Psoas muscle (tissue), 7 donors: ENCODE measurements at regions not wholly inside any gene's neighbourhood (a gene's known extent, or its start where the extent isn't known, plus 50 kb on each side); places are given as distances from the start of the nearest gene placed in this dataset.

ENCODE experiments used
- ATAC-seq, 4 donors: fragments of 200-7000 bp; cut with Tn5 transposase; one replicate each; pipeline ENCODE4 v1.9.1; 2020; ENCODE audit warnings: moderate library complexity in 3 of 4, mild to moderate bottlenecking in 2 of 4
- DNase-seq, 2 donors: peaks; one replicate each; pipeline ENCODE4 v3.0.0-alpha.2; 2020
- H3K27ac ChIP-seq: fragments of 200-600 bp; one replicate; pipeline ENCODE4 v1.8.0; 2022
- H3K27me3 ChIP-seq, 3 donors: fragments of 200-600 bp in 1 of 3; one replicate each; pipeline versions ENCODE4 v1.6.1 to v1.8.0; 2013 to 2022; ENCODE audit warnings: low read length in 2 of 3, mild to moderate bottlenecking in 2 of 3, moderate library complexity in 1 of 3; ENCODE audit not compliant: insufficient read depth in 3 of 3
- H3K36me3 ChIP-seq, 2 donors: fragments of 200-600 bp in 1 of 2; one replicate each; pipeline versions ENCODE4 v1.6.1 to v1.8.0; 2013 to 2022; ENCODE audit warnings: low read depth in 1 of 2, mild to moderate bottlenecking in 1 of 2, moderate library complexity in 1 of 2; ENCODE audit not compliant: insufficient read depth in 1 of 2
- H3K4me1 ChIP-seq: fragments of 200-600 bp; one replicate; pipeline ENCODE4 v1.8.0; 2022
- H3K4me3 ChIP-seq: fragments of 200-600 bp; one replicate; pipeline ENCODE4 v1.8.0; 2022; ENCODE audit warnings: mild to moderate bottlenecking
- H3K9me3 ChIP-seq: fragments of 200-600 bp; one replicate; pipeline ENCODE4 v1.8.0; 2022
- WGBS, 3 donors: extraction: QIAGEN DNeasy Blood & Tissue Kit; methylation state at CpG; one replicate each; pipeline versions ENCODE4 v1.1.6 to v1.1.7; 2013; 5-methylcytosine and 5-hydroxymethylcytosine counted together
- intact Hi-C, 2 donors: fragments of 100-400 bp; cut with DNase I; formaldehyde crosslinking; loops; one replicate each; pipeline versions ENCODE4 v1.11.0 to v1.14.2; 2022
- TF ChIP-seq, protein P1 (sequence below): fragments of 200-600 bp; IDR thresholded peaks from one replicate; pipeline ENCODE4 v1.8.0; 2022; ENCODE audit warnings: antibody characterized with exemption
- donor health status: healthy with polysubstance abuse.
- donor health status: DM: no; HTN: no; CAD: no; lungs with moderate emphysema.
- donor health status: Bipolar disorder and iron deficiency.
- donor health status: healthy.
- donor health status: DM: yes; HTN: yes; CAD: no.
- donor health status: DM: no; HTN: no; CAD: no.
- donor health status: DM: yes; HTN: yes; CAD: no.

DNA sequence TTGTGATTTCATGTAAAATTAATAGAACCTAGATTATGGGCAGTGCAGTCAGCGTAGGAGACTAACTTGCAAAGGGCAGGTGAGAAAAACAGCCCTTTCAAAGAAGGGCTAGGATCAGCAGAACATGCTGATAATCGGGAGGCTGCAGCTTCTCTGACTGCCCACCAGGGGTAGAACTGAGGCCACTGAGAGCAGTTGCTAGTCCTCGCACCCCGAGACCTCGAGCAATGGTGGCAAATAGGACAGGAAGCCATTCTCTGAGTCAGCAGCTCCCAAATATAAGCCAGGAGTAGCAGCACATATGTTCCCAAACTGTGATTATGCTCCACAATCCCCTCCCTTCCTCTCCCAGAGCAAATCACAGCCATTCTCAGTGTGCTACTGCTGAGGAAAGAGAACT lies 186.5 kb downstream of the MSL3 start:
- ATAC-seq (no peak), DNase-seq (no peak)
- intact Hi-C loops = no loop called here
- 23 to 30% (median 27%) methylated on average over 5 of the region's 5 CpGs for WGBS, 3 donors
- no peaks in the 10 kb centered on the region for H3K4me1 ChIP-seq
- H3K27me3 ChIP-seq = no peaks in the 10 kb centered on the region
- TF ChIP-seq, protein P1, sequence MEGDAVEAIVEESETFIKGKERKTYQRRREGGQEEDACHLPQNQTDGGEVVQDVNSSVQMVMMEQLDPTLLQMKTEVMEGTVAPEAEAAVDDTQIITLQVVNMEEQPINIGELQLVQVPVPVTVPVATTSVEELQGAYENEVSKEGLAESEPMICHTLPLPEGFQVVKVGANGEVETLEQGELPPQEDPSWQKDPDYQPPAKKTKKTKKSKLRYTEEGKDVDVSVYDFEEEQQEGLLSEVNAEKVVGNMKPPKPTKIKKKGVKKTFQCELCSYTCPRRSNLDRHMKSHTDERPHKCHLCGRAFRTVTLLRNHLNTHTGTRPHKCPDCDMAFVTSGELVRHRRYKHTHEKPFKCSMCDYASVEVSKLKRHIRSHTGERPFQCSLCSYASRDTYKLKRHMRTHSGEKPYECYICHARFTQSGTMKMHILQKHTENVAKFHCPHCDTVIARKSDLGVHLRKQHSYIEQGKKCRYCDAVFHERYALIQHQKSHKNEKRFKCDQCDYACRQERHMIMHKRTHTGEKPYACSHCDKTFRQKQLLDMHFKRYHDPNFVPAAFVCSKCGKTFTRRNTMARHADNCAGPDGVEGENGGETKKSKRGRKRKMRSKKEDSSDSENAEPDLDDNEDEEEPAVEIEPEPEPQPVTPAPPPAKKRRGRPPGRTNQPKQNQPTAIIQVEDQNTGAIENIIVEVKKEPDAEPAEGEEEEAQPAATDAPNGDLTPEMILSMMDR = no peak
- H3K36me3 ChIP-seq = no peaks in the 10 kb centered on the region
- no peak overlapping the region for H3K27ac ChIP-seq
- H3K4me3 ChIP-seq = no peak overlapping the region
- peaks cover 4% of the 10 kb centered on the region for H3K9me3 ChIP-seq

DNA sequence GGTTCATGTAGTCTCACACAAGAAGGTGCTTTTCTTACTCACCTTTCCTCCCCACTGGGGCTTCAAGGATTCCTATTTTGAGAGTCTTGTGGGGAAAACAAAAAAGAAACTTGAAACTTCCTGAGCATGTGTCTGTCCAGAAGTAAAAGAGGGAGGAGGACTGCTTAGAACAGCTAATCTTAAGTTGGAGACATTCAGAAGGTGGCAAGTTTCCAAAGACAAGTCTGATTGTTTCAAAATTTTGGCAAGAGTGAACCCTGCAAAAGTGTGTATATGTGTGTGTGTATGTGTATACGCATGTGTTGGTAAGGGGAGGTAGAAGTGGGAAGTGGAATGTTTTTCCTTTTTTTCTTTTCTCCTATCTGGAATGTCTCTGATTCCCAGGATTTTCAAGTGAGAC lies 189.0 kb upstream of the FRMPD4 start:
- no peaks in the 10 kb centered on the region for H3K4me1 ChIP-seq
- H3K4me3 ChIP-seq = no peak overlapping the region
- intact Hi-C loops = no loop called here
- WGBS, 3 donors = 60 to 93% (median 76%) methylated on average over 1 of the region's 1 CpG
- no peak overlapping the region for H3K27ac ChIP-seq
- no peak for ATAC-seq
- DNase-seq = no peak
- no peaks in the 10 kb centered on the region for H3K9me3 ChIP-seq
- no peaks in the 10 kb centered on the region for H3K27me3 ChIP-seq
- TF ChIP-seq, protein P1 = no peak
- H3K36me3 ChIP-seq = no peaks in the 10 kb centered on the region

DNA sequence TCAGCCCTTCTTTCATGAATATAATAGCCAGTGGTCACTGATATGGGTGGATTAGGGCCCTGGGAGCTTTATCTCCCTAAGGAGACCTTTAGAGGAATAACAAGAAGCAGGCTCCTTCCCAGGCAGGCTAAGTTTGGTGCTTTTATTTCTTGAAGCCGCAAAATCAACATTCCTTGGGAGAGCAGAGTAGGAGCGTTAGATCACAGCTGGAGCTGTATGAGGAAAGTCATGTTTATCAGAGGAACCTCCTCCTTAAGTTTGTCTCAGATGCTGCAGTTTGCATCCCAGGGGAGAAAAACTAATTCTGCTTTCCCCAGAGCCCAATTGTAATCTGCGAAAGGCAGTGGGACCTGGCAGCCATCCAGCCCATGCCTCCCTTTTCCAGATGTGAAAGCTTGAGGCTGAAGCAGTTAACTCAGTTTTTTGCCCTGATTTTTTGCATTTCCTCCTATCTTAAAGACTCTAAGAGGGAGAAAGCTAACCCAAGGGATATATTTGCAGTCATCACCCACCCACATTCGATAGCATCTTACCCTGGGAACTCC lies 186.0 kb upstream of the FRMPD4 start:
- no peak overlapping the region for H3K4me3 ChIP-seq
- H3K27ac ChIP-seq = no peak overlapping the region
- no peaks in the 10 kb centered on the region for H3K36me3 ChIP-seq
- no peaks in the 10 kb centered on the region for H3K4me1 ChIP-seq
- no peaks in the 10 kb centered on the region for H3K27me3 ChIP-seq
- no peaks in the 10 kb centered on the region for H3K9me3 ChIP-seq
- no peak for ATAC-seq
- WGBS, 3 donors = 59 to 63% (median 61%) methylated on average over 4 of the region's 4 CpGs
- DNase-seq = no peak
- TF ChIP-seq, protein P1 = no peak
- intact Hi-C loops = no loop called here

DNA sequence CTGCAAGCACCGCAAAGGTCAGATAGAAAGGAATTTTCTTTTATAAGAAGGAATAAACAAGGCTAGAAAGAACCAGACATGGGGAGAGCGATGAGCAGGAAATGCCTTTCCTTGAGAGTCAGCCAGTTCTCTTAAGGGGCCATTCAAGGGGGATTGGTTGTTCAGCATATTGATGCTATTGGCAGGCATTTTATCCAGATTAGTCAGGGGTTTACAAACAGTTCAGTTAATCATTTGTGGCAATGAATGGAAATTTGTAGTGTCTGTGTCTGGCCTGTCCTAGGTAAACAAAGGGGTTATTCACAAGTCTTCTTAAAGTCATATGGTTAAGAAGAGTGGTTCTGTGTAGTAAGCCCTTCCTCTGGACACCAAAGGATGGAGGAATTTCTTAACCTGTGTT lies 184.7 kb upstream of the FRMPD4 start:
- no peaks in the 10 kb centered on the region for H3K4me1 ChIP-seq
- intact Hi-C loops = no loop called here
- DNase-seq (no peak), ATAC-seq (no peak)
- 42 to 62% (median 51%) methylated on average over 2 of the region's 2 CpGs for WGBS, 3 donors
- TF ChIP-seq, protein P1 = no peak
- H3K27ac ChIP-seq = no peak overlapping the region
- no peaks in the 10 kb centered on the region for H3K9me3 ChIP-seq
- no peaks in the 10 kb centered on the region for H3K27me3 ChIP-seq
- H3K36me3 ChIP-seq = no peaks in the 10 kb centered on the region
- H3K4me3 ChIP-seq = no peak overlapping the region

DNA sequence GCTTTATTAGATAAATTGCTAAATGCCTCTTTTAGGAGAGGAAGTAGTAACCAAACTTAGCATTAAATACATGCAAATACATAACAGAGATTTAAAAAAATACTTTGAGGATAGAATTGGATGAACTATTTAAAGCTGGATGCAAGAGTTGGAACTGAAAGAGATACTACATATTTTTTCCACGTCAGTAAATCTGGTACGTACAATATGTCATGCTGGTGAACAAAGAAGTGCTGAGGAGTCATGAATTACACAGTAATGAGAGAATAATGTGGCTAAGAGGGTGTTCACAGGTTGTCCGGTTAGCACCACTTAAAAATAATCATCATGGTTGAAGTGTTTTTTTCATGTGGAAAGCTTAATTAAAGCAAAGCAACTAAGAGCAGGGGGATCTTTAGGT lies 184.1 kb upstream of the FRMPD4 start:
- intact Hi-C loops = no loop called here
- ATAC-seq = no peak
- TF ChIP-seq, protein P1 = no peak

More for the DNA sequence above, 184.1 kb upstream of the FRMPD4 start:
- WGBS, 3 donors = 63 to 72% (median 65%) methylated on average over 3 of the region's 3 CpGs
- Histone ChIP-seq H3K4me1 (no peaks in the 10 kb centered on the region), H3K4me3 (no peak overlapping the region), H3K27me3 (no peaks in the 10 kb centered on the region), H3K36me3 (no peaks in the 10 kb centered on the region), H3K27ac (no peak overlapping the region), H3K9me3 (no peaks in the 10 kb centered on the region)
- no peak for DNase-seq
